ENCODE measurements at regions not wholly inside any gene's neighbourhood (a gene's known extent, or its start where the extent isn't known, plus 50 kb on each side); places are given as distances from the start of the nearest gene placed in this dataset.

DNA sequence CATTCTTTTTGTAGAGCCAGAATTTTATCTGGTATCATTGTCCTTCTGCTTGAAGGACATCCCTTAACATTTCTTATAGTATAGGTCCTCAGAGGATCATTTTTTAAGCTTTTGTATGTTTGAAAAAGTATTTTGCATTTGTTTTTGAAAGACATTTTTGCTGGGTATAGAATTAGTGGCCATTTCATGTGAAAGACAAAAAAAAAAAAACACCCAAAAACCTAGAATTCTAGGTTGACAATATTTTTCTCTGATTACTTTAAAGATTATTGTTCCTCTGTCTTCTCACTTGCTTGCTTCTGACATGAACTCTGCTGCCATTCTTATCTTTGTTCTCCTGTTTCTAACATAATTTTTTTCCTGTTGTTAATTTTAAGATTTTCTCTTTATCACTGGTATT is 75.7 kb upstream of the SLC22A16 start:
- Histone ChIP-seq H3K4me3 (ENCODE audit: low read length in 3 of 3) (no peak overlapping the region), H3K9me3 (ENCODE audit: control insufficient read depth in 2 of 3, insufficient read depth in 1 of 3, low read length in 3 of 3) (no peaks in the 10 kb centered on the region), H3K9ac (ENCODE audit: low read length in 3 of 3) (no peak overlapping the region), H3K4me1 (ENCODE audit: control insufficient read depth in 2 of 3, insufficient read depth in 2 of 3, low read depth in 1 of 3, low read length in 3 of 3) (no peaks in the 10 kb centered on the region), H3K27ac (ENCODE audit: low read depth in 2 of 2, low read length in 2 of 2) (no peak overlapping the region), H3K36me3 (ENCODE audit: control insufficient read depth in 2 of 3, insufficient read depth in 3 of 3, low read length in 3 of 3) (no peaks in the 10 kb centered on the region), H3K27me3 (ENCODE audit: control insufficient read depth, insufficient read depth, low read length) (no peaks in the 10 kb centered on the region)
- FAIRE-seq (no peak), DNase-seq (no peak)
- TF ChIP-seq, protein P1, sequence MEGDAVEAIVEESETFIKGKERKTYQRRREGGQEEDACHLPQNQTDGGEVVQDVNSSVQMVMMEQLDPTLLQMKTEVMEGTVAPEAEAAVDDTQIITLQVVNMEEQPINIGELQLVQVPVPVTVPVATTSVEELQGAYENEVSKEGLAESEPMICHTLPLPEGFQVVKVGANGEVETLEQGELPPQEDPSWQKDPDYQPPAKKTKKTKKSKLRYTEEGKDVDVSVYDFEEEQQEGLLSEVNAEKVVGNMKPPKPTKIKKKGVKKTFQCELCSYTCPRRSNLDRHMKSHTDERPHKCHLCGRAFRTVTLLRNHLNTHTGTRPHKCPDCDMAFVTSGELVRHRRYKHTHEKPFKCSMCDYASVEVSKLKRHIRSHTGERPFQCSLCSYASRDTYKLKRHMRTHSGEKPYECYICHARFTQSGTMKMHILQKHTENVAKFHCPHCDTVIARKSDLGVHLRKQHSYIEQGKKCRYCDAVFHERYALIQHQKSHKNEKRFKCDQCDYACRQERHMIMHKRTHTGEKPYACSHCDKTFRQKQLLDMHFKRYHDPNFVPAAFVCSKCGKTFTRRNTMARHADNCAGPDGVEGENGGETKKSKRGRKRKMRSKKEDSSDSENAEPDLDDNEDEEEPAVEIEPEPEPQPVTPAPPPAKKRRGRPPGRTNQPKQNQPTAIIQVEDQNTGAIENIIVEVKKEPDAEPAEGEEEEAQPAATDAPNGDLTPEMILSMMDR (IDR thresholded peaks at IDR 0.05; ENCODE audit: borderline replicate concordance, extremely low read depth, insufficient read depth): no peak
- intact Hi-C loops (cut with DNase I): no loop called here

DNA sequence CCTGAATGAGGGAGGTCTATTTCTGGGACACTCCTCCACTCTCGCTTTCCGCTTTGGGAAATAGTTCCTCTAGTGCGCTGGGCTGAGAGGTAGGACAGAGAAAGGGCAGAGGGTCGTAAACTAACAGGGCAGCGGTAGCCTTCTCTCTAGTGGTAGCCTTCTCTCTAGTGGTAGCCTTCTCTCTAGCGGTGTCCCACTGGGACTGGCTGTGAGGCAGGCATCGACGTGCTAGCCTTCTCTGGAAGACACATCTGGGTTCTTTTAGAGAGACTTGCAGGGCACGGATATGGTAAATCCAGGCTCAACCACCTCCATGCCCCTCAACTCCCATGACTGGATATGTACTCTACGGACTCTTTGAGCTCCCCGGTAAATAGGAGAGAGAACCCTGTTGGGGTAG is 74.7 kb upstream of the SLC22A16 start:
- Histone ChIP-seq H3K9me3 (ENCODE audit: control insufficient read depth in 2 of 3, insufficient read depth in 1 of 3, low read length in 3 of 3) (no peaks in the 10 kb centered on the region), H3K27me3 (ENCODE audit: control insufficient read depth, insufficient read depth, low read length) (no peaks in the 10 kb centered on the region), H3K4me3 (ENCODE audit: low read length in 3 of 3) (no peak overlapping the region), H3K36me3 (ENCODE audit: control insufficient read depth in 2 of 3, insufficient read depth in 3 of 3, low read length in 3 of 3) (no peaks in the 10 kb centered on the region), H3K9ac (ENCODE audit: low read length in 3 of 3) (no peak overlapping the region), H3K4me1 (ENCODE audit: control insufficient read depth in 2 of 3, insufficient read depth in 2 of 3, low read depth in 1 of 3, low read length in 3 of 3) (no peaks in the 10 kb centered on the region), H3K27ac (ENCODE audit: low read depth in 2 of 2, low read length in 2 of 2) (no peak overlapping the region)
- intact Hi-C loops (cut with DNase I): no loop called here
- no peak for FAIRE-seq
- no peak for DNase-seq
- TF ChIP-seq, protein P1 (IDR thresholded peaks at IDR 0.05; ENCODE audit: borderline replicate concordance, extremely low read depth, insufficient read depth): no peak

DNA sequence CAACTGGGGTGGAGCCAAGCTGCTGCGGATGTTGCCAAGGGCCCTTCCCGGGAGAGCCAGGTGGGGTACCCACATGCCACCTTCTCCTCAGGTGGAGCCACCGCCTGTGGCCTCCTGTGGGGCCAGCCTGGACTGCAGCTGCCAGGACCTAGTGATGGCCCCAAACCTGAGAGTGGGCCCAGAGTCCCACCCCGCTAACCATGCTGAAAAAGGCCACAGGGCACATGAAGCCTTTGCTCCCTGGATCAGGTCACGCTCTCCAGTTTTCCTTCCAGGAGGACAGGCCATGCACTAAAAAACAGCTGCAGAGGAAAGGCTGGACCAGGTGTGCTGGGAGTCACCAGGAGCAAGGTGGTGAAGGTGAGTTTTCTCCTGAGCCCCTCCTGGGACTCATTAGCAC is 73.9 kb upstream of the SLC22A16 start:
- no peak for DNase-seq
- TF ChIP-seq, protein P1 (IDR thresholded peaks at IDR 0.05; ENCODE audit: borderline replicate concordance, extremely low read depth, insufficient read depth): no peak

DNA sequence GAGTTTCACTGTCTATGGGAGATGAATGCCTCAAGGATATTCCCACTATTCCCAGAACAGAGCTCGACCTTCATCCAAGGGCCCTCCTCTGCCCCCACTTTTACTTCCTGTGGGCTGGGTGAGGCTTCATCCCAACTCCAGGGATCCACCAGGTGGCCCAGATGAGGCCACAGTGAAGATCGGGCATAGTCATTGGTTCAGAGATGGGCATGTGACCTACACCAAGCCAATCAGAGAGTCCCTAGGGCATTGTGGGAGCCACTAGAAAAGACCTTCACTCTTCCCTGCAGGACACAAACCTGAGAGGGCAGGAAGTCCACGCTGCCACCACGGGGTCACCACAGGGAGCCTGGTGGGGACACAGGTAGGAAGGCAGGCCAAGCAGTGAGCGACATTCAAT is 72.9 kb upstream of the SLC22A16 start:
- H3K4me3 ChIP-seq (ENCODE audit: low read length in 3 of 3): no peak overlapping the region
- H3K9ac ChIP-seq (ENCODE audit: low read length in 3 of 3): no peak overlapping the region
- H3K27me3 ChIP-seq (ENCODE audit: control insufficient read depth, insufficient read depth, low read length): no peaks in the 10 kb centered on the region
- DNase-seq (no peak), FAIRE-seq (no peak)
- TF ChIP-seq, protein P1 (IDR thresholded peaks at IDR 0.05; ENCODE audit: borderline replicate concordance, extremely low read depth, insufficient read depth): no peak
- H3K27ac ChIP-seq (ENCODE audit: low read depth in 2 of 2, low read length in 2 of 2): no peak overlapping the region
- H3K36me3 ChIP-seq (ENCODE audit: control insufficient read depth in 2 of 3, insufficient read depth in 3 of 3, low read length in 3 of 3): no peaks in the 10 kb centered on the region
- no peaks in the 10 kb centered on the region for H3K9me3 ChIP-seq (ENCODE audit: control insufficient read depth in 2 of 3, insufficient read depth in 1 of 3, low read length in 3 of 3)
- intact Hi-C loops (cut with DNase I): no loop called here
- no peaks in the 10 kb centered on the region for H3K4me1 ChIP-seq (ENCODE audit: control insufficient read depth in 2 of 3, insufficient read depth in 2 of 3, low read depth in 1 of 3, low read length in 3 of 3)

More for the DNA sequence above, 73.9 kb upstream of the SLC22A16 start:
- Histone ChIP-seq H3K9me3 (ENCODE audit: control insufficient read depth in 2 of 3, insufficient read depth in 1 of 3, low read length in 3 of 3) (no peaks in the 10 kb centered on the region), H3K9ac (ENCODE audit: low read length in 3 of 3) (no peak overlapping the region), H3K27ac (ENCODE audit: low read depth in 2 of 2, low read length in 2 of 2) (no peak overlapping the region), H3K4me1 (ENCODE audit: control insufficient read depth in 2 of 3, insufficient read depth in 2 of 3, low read depth in 1 of 3, low read length in 3 of 3) (no peaks in the 10 kb centered on the region), H3K4me3 (ENCODE audit: low read length in 3 of 3) (no peak overlapping the region), H3K27me3 (ENCODE audit: control insufficient read depth, insufficient read depth, low read length) (no peaks in the 10 kb centered on the region), H3K36me3 (ENCODE audit: control insufficient read depth in 2 of 3, insufficient read depth in 3 of 3, low read length in 3 of 3) (no peaks in the 10 kb centered on the region)
- no peak for FAIRE-seq
- intact Hi-C loops (cut with DNase I): no loop called here

Data from kidney (tissue), 13 donors.